ENCODE measurements at regions not wholly inside any gene's neighbourhood (a gene's known extent, or its start where the extent isn't known, plus 50 kb on each side); places are given as distances from the start of the nearest gene placed in this dataset.

DNA sequence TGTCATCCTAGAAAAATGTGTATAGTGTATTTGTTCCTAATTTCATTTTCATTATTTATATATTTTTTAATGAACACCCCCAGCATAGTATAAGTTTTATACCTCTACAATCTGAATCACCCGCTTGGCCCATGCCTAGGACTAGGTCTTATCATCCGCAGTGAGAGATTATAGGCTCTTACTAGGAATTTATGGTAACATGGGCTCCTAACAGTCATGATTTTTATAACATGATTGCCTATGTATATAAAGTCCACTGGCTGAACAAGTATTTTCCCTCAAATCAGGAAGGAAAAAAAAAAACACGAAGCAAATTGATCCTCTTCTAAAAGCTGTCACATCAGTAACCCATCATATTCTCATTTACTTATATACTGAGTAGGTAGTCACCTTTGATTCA lies 666.1 kb upstream of the NRXN1 start:
- DNase-seq (ENCODE audit: low read depth in 2 of 2) = no peak

GRCh38 chr2:51697095-51697494 lies 665.2 kb upstream of the NRXN1 start:
- no peak for DNase-seq (ENCODE audit: low read depth in 2 of 2)

DNA sequence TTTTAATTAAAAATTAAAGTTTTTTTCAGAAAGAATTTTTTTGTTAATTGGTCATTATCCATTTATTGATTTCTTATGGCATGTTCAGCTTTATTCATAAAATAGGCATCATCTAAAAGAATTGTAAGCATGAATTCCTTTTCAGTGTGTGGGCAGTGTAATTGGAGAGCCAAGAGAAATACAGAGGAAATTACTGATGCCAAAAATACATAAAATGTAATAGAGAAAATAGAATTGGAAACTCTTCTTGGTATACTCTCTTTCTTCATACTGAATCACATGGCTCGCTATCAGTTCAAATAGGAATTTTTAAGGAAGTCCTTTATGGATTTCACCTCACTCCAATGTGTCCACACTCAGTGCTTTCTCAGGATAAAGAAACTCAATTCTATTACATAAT lies 663.6 kb upstream of the NRXN1 start:
- no peak for DNase-seq (ENCODE audit: low read depth in 2 of 2)

DNA sequence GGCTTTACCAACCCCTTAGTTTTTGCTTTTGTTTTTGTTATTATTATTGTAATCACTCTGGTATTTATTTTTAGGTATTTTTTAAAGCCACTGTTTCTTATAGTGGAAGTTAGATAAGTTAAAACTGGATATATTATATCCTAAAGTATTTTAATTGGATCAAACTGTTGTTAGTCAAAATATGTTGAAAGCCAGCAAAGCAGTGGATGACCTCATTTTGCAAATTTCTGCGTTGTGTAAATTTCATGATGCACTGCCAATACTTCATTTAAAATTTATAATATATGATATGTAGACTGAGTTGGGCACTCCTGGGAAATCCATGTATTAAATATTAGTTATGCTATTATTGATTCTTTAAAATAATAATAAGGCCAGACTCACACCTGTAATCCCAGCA lies 661.7 kb upstream of the NRXN1 start:
- no peak for DNase-seq (ENCODE audit: low read depth in 2 of 2)

DNA sequence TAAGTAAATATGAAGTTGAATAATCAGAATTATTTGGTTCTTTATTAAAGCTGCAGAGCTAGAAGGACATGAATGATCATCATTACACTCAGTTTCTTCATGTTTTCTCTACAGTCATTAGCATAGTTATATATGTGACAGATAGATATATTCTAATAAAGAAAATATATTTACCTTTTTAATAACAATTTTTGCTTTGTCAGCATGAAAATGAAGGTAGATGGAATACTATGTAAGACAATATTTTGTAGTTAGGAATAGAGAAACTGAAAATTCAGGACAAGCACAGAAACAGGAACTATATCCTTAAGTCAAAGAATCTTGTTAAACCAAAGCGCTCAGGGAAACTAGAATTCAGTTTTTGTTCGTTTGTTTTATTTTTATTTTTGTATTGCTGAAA lies 649.9 kb upstream of the NRXN1 start:
- no peak for DNase-seq (ENCODE audit: low read depth in 2 of 2)

GRCh38 chr2:51673628-51674027 lies 641.7 kb upstream of the NRXN1 start:
- no peak for DNase-seq (ENCODE audit: low read depth in 2 of 2)

DNA sequence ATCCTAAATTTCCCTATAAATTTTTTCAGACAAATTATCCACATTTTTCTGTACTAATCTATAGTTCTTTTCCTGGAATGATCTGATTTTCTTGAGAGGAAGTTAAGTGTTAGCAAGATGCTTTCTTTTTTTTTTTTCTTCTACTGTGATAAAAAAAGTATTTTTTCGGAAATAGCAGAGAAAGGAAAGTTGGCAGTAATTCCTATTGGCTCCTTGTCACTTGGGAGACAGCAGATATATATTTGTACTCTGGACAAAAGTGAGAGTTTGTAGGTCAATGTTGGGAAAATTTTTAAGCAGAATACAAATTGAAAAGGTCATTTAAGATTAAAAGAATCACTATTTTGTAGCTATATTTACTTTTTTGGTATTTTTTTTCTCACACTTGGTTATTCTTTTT lies 635.7 kb upstream of the NRXN1 start:
- no peak for DNase-seq (ENCODE audit: low read depth in 2 of 2)

DNA sequence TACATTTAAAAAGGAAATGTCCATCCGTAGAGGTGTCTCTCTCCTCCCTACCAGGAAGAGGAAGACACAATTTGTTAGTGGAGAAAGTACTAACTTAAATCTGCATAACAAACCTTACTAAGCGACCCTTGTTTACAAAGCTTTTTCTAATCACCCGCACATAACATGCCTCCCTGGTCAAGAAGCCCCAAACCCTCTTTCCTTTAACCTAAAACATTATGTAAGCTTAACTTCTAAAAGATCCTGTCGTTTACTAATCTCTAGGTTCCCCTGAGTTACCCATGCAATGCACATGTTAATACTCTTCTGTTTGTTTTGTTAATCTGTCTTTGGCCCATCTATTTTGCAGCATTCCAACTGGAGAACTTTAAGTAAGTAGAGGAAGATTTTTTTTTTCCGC lies 630.3 kb upstream of the NRXN1 start:
- DNase-seq (ENCODE audit: low read depth in 2 of 2) = no peak

- no peak for DNase-seq (ENCODE audit: low read depth in 2 of 2)
These were observed 625.9 kb upstream of the NRXN1 start for GRCh38 chr2:51657849-51658248.

- no peak for DNase-seq (ENCODE audit: low read depth in 2 of 2)
These were observed 618.8 kb upstream of the NRXN1 start for GRCh38 chr2:51650769-51651168.

GRCh38 chr2:51649366-51649765 lies 617.4 kb upstream of the NRXN1 start:
- no peak for DNase-seq (ENCODE audit: low read depth in 2 of 2)

DNA sequence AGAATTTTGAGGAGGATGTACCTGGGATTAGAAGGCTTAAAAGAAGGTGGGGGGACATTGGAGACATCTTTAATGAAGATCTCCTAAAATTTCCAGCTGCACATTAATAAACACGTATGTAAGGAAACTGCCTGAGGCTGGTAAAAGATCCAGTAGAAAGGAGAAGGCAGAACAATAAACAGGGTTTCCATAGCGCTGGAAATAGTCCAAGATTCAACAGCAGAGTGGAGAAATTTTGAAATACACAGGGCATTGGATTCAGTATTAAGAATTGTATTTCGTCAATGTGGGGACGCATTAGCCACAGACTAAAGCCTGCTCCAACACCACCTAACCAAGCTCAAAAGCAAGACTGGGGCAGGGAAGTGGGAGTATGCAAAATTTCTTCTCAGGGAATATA lies 606.9 kb upstream of the NRXN1 start:
- DNase-seq (ENCODE audit: low read depth in 2 of 2) = no peak

GRCh38 chr2:51633073-51633472 lies 601.1 kb upstream of the NRXN1 start:
- DNase-seq (ENCODE audit: low read depth in 2 of 2) = no peak

DNA sequence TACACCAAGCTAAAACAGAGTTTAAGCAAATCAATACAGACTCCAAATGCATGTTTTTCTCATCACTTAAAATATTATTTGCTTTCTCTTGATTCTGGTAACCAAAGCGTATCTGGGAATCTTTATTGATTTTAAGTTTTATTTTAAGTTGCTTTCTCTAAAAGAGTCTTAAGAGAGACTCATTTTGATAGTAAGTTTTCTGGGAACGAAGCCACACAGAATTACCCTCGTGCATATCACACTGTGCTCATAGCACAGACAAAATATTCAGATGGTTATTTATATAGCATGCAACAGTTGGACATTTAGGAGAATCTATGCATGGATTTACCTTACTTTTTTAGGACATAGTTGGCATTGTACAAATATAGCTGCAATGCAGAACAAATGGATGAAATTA lies 597.5 kb upstream of the NRXN1 start:
- no peak for DNase-seq (ENCODE audit: low read depth in 2 of 2)

GRCh38 chr2:51628917-51629316 lies 597.0 kb upstream of the NRXN1 start:
- DNase-seq (ENCODE audit: low read depth in 2 of 2) = no peak

GRCh38 chr2:51624995-51625394 lies 593.1 kb upstream of the NRXN1 start:
- DNase-seq (ENCODE audit: low read depth in 2 of 2) = peak in 1 of 2 donors; percentile 3

GRCh38 chr2:51620796-51621195 lies 588.9 kb upstream of the NRXN1 start:
- DNase-seq (ENCODE audit: low read depth in 2 of 2) = peak in 1 of 2 donors; percentile 10

GRCh38 chr2:51619961-51620360 lies 588.0 kb upstream of the NRXN1 start:
- DNase-seq (ENCODE audit: low read depth in 2 of 2) = no peak

- no peak for DNase-seq (ENCODE audit: low read depth in 2 of 2)
These were observed 580.5 kb upstream of the NRXN1 start for GRCh38 chr2:51612387-51612786.

DNA sequence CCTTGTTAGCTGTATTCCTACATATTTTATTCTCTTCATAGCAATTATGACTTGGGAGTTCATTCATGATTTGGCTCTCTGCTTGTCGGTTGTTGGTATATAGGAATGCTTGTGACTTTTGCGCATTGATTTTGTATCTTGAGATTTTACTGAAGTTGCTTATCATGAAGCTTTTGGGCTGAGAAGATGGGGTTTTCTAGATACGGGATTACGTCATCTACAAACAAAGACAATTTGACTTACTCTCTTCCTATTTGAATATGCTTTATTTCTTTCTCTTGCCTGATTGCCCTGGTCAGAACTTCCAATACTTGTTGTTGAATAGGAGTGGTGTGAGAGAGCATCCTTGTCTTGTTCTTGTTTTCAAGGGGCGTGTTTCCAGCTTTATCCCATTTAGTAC lies 569.8 kb upstream of the NRXN1 start:
- no peak for DNase-seq (ENCODE audit: low read depth in 2 of 2)

DNA sequence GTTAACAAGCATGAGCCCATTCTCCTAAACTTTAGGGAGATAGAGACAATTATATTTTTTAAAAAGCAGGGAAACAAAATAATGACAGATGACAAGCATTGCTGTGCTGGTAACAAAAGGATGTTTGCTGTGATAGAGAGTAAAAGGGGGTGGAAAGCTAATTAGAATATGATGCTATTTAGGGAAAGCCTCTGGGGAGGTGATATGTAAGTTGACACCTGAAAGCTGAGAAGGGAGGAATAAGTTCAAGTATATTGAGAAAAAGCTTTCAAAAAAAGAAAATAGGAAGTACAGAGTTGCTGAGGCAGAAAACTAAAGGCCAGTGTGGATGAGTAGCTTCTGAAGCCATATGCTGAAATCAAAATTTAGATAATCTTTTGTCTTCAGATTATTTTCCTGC lies 565.2 kb upstream of the NRXN1 start:
- DNase-seq (ENCODE audit: low read depth in 2 of 2) = no peak

DNA sequence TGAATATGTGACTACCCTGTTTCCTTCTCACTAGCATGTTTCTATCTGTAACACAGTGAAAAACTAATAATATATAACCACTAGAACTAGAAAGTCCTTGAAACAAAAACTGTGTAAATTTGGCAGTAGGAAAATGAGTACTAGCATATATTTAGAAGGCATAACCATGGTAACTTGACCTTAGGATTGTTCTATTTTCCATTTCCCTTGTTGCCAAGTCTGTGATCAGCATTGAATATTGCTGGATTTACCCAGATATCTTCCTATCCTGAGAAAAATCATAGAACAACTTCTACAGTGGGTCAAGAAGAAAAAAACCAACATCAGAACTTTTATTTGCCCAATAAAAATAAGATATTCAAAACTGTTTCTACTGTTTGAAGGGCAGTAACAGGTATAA lies 563.9 kb upstream of the NRXN1 start:
- DNase-seq (ENCODE audit: low read depth in 2 of 2) = no peak

DNA sequence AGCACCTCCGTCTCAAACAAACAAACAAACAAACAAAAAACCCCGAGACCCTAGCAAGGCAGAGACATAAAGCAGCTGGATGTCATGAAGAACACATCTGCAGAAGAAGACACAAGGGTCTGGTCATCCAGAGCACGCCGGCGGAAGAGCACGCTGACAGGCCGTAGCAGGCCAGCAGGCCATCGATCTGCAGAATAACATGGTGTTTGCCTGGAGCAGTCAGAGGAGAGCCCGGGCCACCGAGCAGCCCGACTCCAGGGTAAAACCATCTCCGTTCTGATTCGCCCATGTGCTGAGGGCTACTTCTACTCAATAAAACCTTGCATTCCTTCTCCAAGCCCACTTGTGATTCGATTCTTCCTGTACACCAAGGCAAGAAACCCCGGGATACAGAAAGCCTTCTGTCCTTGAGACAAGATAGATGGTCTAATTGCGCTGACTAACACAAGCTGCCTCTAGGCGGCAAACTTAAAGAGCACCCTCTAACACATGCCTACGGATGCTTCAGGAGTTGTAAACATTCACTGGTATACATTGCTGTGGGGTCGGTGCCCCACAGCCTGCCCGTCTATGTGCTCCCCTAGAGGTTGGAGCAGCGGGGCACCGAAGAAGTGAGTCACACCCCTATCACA lies 549.8 kb upstream of the NRXN1 start:
- DNase-seq (ENCODE audit: low read depth in 2 of 2) = no peak

DNA sequence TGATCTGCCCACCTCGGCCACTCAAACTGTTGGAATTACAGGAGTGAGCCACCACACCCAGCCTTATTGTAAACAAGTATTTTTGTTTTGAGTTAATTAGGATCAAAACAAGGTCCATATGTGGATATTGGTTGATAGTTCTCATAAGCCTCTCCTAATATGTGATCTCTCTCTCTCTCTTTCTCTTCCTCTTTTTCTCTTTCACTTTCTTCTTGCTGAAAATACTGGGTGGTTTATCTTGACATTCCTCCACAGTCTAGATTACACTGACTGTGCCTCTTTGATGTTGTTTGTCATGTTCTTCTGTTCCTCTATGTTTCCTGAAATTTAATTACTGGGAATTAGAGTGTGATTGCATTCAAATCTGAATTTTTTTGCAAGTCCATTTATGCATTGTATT lies 547.5 kb upstream of the NRXN1 start:
- no peak for DNase-seq (ENCODE audit: low read depth in 2 of 2)

All from dermis microvascular lymphatic vessel endothelial cell (primary cell).